GM12878 (cell line): ENCODE measurements at regions not wholly inside any gene's neighbourhood (a gene's known extent, or its start where the extent isn't known, plus 50 kb on each side); places are given as distances from the start of the nearest gene placed in this dataset.

ENCODE experiments used
- ATAC-seq: fragments of 200-7000 bp; cut with Tn5 transposase; 3 replicates; pipeline ENCODE4 v1.9.1; 2020; ENCODE audit warnings: mild to moderate bottlenecking, moderate library complexity
- BruUV-seq: library from RNA; stranded (reverse); fragments of 400-500 nt; replicated peaks from 2 replicates; lab custom pipeline; 2021; lab: Mats Ljungman, UMichigan
- CTCF ChIA-PET: fragments of 300-600 bp; sonication (Branson Sonifier 250); formaldehyde crosslinking; extraction: SDS; loops from one replicate; lab custom pipeline; 2021; ENCODE audit warnings: inconsistent platforms; lab: Yijun Ruan, JAX
- POLR2A ChIA-PET: fragments of 350-600 bp; formaldehyde crosslinking; extraction: SDS; loops from one replicate; lab custom pipeline; 2021; ENCODE audit warnings: inconsistent platforms; lab: Charles Lee
- RAD21 ChIA-PET: fragments of 300-600 bp; sonication (Branson Sonifier 250); formaldehyde crosslinking; loops from one replicate; lab custom pipeline; 2023; ENCODE audit warnings: antibody characterized with exemption; ENCODE audit not compliant: unreplicated experiment; lab: Charles Lee
- SMC1A ChIA-PET: fragments of 300-600 bp; sonication (Branson Sonifier 250); formaldehyde crosslinking; loops from one replicate; lab custom pipeline; 2023; ENCODE audit not compliant: unreplicated experiment, uncharacterized antibody; lab: Charles Lee
- DNase-seq: peaks from one replicate; pipeline ENCODE4 v3.0.0-alpha.2; 2011; ENCODE audit warnings: low read depth, low spot score
- FAIRE-seq: peaks from 3 replicates; lab custom pipeline; 2011; peaks lifted over from hg19 to GRCh38; lab: Jason Lieb, UNC
- H2AFZ ChIP-seq: 2 replicates; pipeline ENCODE4 v1.6.0; 2011; ENCODE audit warnings: low read depth, low read length, control low read depth; ENCODE audit not compliant: control insufficient read depth
- H3K27ac ChIP-seq: 2 replicates; pipeline ENCODE4 v1.5.1; 2011; ENCODE audit warnings: control low read depth; ENCODE audit not compliant: control insufficient read depth, insufficient read depth
- H3K27me3 ChIP-seq, 2 experiments: replicated peaks in 1 of 2; 2 replicates each; pipeline versions ENCODE4 v1.6.0 to v1.6.1; 2011; ENCODE audit warnings: low read length in 1 of 2; ENCODE audit not compliant: control insufficient read depth in 2 of 2, insufficient read depth in 2 of 2
- H3K36me3 ChIP-seq, 2 experiments: 2 replicates each; pipeline ENCODE4 v1.5.1; 2011; ENCODE audit warnings: low read length in 1 of 2; ENCODE audit not compliant: control insufficient read depth in 2 of 2, insufficient read depth in 2 of 2
- H3K4me1 ChIP-seq: 2 replicates; pipeline ENCODE4 v1.6.1; 2011; ENCODE audit warnings: mild to moderate bottlenecking, low read length, moderate library complexity, mixed read lengths; ENCODE audit not compliant: control insufficient read depth, insufficient read depth
- H3K4me2 ChIP-seq: 2 replicates; pipeline ENCODE4 v1.6.0; 2011; ENCODE audit warnings: control low read depth; ENCODE audit not compliant: control insufficient read depth, insufficient read depth
- H3K4me3 ChIP-seq: fragments of 200-600 bp; sonication (generic); 2 replicates; pipeline ENCODE4 v1.5.1; 2016
- H3K79me2 ChIP-seq: 2 replicates; pipeline ENCODE4 v1.6.0; 2011; ENCODE audit warnings: low read length; ENCODE audit not compliant: control insufficient read depth, insufficient read depth
- H3K9ac ChIP-seq: 2 replicates; pipeline ENCODE4 v1.8.0; 2011; ENCODE audit warnings: low read length, control low read depth, mixed read lengths; ENCODE audit not compliant: control insufficient read depth, insufficient read depth
- H3K9me3 ChIP-seq: replicated peaks from 3 replicates; pipeline ENCODE4 v1.5.1; 2011; ENCODE audit warnings: mild to moderate bottlenecking, low read length; ENCODE audit not compliant: control insufficient read depth, insufficient read depth
- H4K20me1 ChIP-seq: 2 replicates; pipeline ENCODE4 v1.6.0; 2011; ENCODE audit not compliant: control insufficient read depth, insufficient read depth
- BMI1 ChIP-seq: fragments of 450-650 bp; IDR thresholded peaks from 2 replicates; pipeline ENCODE4 v1.6.1; 2016; ENCODE audit warnings: mild to moderate bottlenecking, moderate library complexity, borderline replicate concordance
- CREB1 ChIP-seq: IDR thresholded peaks from 2 replicates; pipeline ENCODE4 v1.6.1; 2012; ENCODE audit warnings: low read depth, mild to moderate bottlenecking, inconsistent platforms
- DPF2 ChIP-seq: fragments of 450-650 bp; IDR thresholded peaks from 2 replicates; pipeline ENCODE4 v1.6.1; 2017; ENCODE audit warnings: mild to moderate bottlenecking
- ELK1 ChIP-seq: IDR thresholded peaks from 2 replicates; pipeline ENCODE4 v1.6.1; 2012; ENCODE audit warnings: low read depth, low read length, improper control_type of control experiment
- IRF3 ChIP-seq: fragments of 450-650 bp; IDR thresholded peaks from 2 replicates; pipeline ENCODE4 v1.6.1; 2014; ENCODE audit warnings: mild to moderate bottlenecking
- LARP7 ChIP-seq: fragments of 450-650 bp; IDR thresholded peaks from 2 replicates; pipeline ENCODE4 v1.6.1; 2017; ENCODE audit warnings: mild to moderate bottlenecking
- MEF2B ChIP-seq: fragments of 450-650 bp; IDR thresholded peaks from 2 replicates; pipeline ENCODE4 v1.6.1; 2018; ENCODE audit warnings: mild to moderate bottlenecking, moderate library complexity; ENCODE audit not compliant: partially characterized antibody, poor library complexity, severe bottlenecking
- NFYB ChIP-seq: IDR thresholded peaks from 2 replicates; pipeline ENCODE4 v1.6.1; 2011; ENCODE audit warnings: low read depth, mild to moderate bottlenecking, low read length, improper control_type of control experiment, moderate library complexity; ENCODE audit not compliant: insufficient read depth
- RFX5 ChIP-seq: IDR thresholded peaks from 2 replicates; pipeline ENCODE4 v1.6.1; 2011; ENCODE audit warnings: low read depth, low read length, improper control_type of control experiment
- RUNX3 ChIP-seq: IDR thresholded peaks from 2 replicates; pipeline ENCODE4 v1.6.1; 2012; ENCODE audit warnings: low read length, inconsistent platforms
- TAF1 ChIP-seq: IDR thresholded peaks from 2 replicates; pipeline ENCODE4 v1.6.1; 2011; ENCODE audit warnings: mild to moderate bottlenecking, low read depth, low read length, borderline replicate concordance
- ZBTB40 ChIP-seq: fragments of 450-650 bp; IDR thresholded peaks from 2 replicates; pipeline ENCODE4 v1.6.1; 2016; ENCODE audit warnings: mild to moderate bottlenecking, moderate library complexity, borderline replicate concordance
- WGBS: methylation state at CpG from one replicate; pipeline ENCODE4 v1.1.6; 2016; ENCODE audit warnings: low lambda C conversion rate; ENCODE audit not compliant: insufficient replicate concordance, insufficient coverage; ENCODE audit errors: missing lambda C conversion rate; 5-methylcytosine and 5-hydroxymethylcytosine counted together
- in situ Hi-C: fragments of 300-500 bp; cut with MboI; formaldehyde crosslinking; loops from 9 replicates; pipeline ENCODE4 v1.14.3; 2018; ENCODE audit warnings: mixed read lengths
- intact Hi-C: fragments of 100-400 bp; cut with micrococcal nuclease; formaldehyde crosslinking; loops from one replicate; pipeline ENCODE4 v1.14.2; 2022; ENCODE audit not compliant: unreplicated experiment

DNA sequence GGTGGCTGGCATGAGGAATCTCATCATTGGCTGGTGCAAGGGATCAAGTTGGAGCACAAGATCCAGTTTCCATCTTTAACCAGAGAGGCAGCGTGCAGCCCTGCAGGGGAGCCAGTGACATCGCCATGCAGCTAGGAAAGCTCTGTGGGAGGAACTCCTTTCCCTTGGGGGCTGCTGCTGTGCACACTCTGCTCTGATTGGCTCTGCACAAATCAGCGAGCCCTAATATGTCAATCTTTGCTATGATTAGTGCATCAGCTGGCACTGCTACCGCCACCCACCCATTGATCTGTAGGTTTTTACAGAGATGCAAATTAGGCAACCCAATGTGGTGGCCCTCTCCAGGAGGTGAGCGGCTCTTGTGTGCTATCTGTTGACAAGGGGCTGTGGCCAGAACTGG, 262.6 kb downstream of the PCNX1 start:
- RAD21 ChIA-PET: interaction anchor here (1.0 kb wide), 1 partner anchor 27 kb away, joined by 3 read pairs; no protein-coding TSS in a partner anchor
- DNase-seq: no peak
- POLR2A ChIA-PET: no interaction called here
- Histone ChIP-seq H3K4me2 (no peak overlapping the region), H3K4me3 (no peak overlapping the region), H3K36me3 (no peaks in the 10 kb centered on the region), H2AFZ (no peak overlapping the region), H3K4me1 (no peaks in the 10 kb centered on the region), H3K9me3 (no peaks in the 10 kb centered on the region; the same call in 2 of the 3 replicates), H3K79me2 (no peaks in the 10 kb centered on the region), H3K27me3 (no peaks in the 10 kb centered on the region), H4K20me1 (no peaks in the 10 kb centered on the region), H3K27ac (no peak overlapping the region), H3K9ac (no peak overlapping the region)
- SMC1A ChIA-PET: no interaction called here
- ATAC-seq: peak; percentile 49
- CTCF ChIA-PET: no interaction called here
- BruUV-seq: no TSS peak
- intact Hi-C loops: no loop called here
- no peak for FAIRE-seq
- in situ Hi-C loops: no loop called here
- 20% methylated on average over 5 of the region's 5 CpGs for WGBS
- TF ChIP-seq DPF2: no peak
- no peak for TF ChIP-seq RUNX3
- TF ChIP-seq CREB1: no peak
- no peak for TF ChIP-seq TAF1
- TF ChIP-seq NFYB: 0 out of 2 replicates have a peak, but pooled peaks have one; percentile 24

GRCh38 chr14:71175491-71175890, 268.2 kb downstream of the PCNX1 start:
- WGBS: 98% methylated on average over 3 of the region's 3 CpGs
- H3K9me3 ChIP-seq: no peaks in the 10 kb centered on the region
- no peak overlapping the region for H3K27ac ChIP-seq
- ChIA-PET CTCF (no interaction called here), SMC1A (interaction anchor here (0.6 kb wide), 1 partner anchor 9 kb away, joined by 6 read pairs; no protein-coding TSS in a partner anchor), RAD21 (interaction anchor here (0.7 kb wide), 1 partner anchor 576 kb away, joined by 3 read pairs; no protein-coding TSS in a partner anchor), POLR2A (interaction anchor here (0.6 kb wide), 2 partner anchors 34 to 41 kb away, joined by 3 read pairs; no protein-coding TSS in a partner anchor)
- H3K4me3 ChIP-seq: no peak overlapping the region
- H3K4me1 ChIP-seq: no peaks in the 10 kb centered on the region
- FAIRE-seq: no peak
- in situ Hi-C loops (no loop called here), intact Hi-C loops (no loop called here)
- H3K36me3 ChIP-seq: no peaks in the 10 kb centered on the region
- ATAC-seq: no peak
- H3K9ac ChIP-seq: no peak overlapping the region
- no peak overlapping the region for H3K4me2 ChIP-seq
- BruUV-seq: no TSS peak
- DNase-seq: no peak
- no peaks in the 10 kb centered on the region for H3K79me2 ChIP-seq
- H2AFZ ChIP-seq: no peak overlapping the region
- no peak for TF ChIP-seq MEF2B
- no peak for TF ChIP-seq ZBTB40
- no peak for TF ChIP-seq ELK1
- no peak for TF ChIP-seq LARP7
- TF ChIP-seq CREB1: no peak
- TF ChIP-seq BMI1: no peak
- no peak for TF ChIP-seq RFX5
- no peak for TF ChIP-seq IRF3
- H4K20me1 ChIP-seq: no peaks in the 10 kb centered on the region
- no peaks in the 10 kb centered on the region; a peak in 1 of 4 replicates for H3K27me3 ChIP-seq
